Pons (tissue), 1 donor: ENCODE measurements at regions not wholly inside any gene's neighbourhood (a gene's known extent, or its start where the extent isn't known, plus 50 kb on each side); places are given as distances from the start of the nearest gene placed in this dataset.

Experiments
- DNase-seq: peaks from one replicate; pipeline ENCODE4 v3.0.0-alpha.2; 2016; ENCODE audit warnings: low spot score

- no peak for DNase-seq
Measured at GRCh38 chr7:42373285-42373684, 136.3 kb upstream of the GLI3 start.

- DNase-seq = no peak
Measured at GRCh38 chr7:42372479-42372878, 135.5 kb upstream of the GLI3 start.

DNA sequence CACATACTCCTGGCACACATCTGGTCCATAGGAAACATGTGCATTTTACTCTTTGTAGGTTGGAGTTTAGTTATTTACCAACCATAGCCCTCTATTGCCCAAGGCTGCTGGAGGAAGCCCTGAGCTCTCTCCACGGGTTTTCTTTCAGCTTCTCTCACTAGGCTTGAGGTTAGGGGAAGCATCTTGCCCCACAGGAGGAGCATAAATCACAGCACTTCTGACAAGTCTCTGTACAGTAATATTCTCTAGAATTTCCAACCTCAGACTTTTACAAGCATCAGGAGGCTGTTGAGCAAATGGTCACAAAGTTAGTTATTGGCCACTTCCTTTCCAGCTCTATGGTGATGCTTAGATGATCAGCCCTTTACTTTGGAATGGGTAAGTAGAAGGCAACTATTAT lies 122.9 kb upstream of the GLI3 start:
- DNase-seq = no peak

DNA sequence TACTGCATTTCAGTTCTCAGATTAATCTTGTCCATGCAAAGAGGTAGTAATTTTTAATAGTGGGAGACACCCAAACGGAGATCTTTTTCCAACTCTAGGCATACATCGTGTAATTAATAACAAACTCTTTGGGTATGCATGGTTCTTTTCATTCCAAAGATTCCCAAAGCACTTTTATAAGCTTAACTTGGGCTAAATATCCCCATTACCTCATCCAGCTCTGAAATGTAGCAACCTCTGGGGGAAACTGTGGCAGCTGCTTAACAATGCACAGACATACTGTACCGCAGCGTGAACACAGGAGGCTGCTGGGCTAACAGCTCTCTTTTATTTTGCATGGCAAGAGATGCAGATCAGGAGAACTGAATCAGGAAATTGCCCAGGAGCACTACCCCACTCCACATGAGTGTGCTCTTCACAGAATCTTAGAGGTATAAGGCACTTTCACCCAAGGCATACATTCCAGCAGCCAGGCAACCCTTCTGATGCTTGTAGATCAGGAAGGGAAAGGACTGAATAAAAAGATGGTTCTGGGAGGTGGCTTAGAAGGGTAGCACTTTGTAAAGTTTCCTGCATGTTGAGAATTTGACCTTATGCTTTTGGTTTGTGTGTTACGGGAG lies 114.4 kb upstream of the GLI3 start:
- DNase-seq = no peak

GRCh38 chr7:42350801-42351200 lies 113.8 kb upstream of the GLI3 start:
- DNase-seq = peak; percentile 8

- no peak for DNase-seq
Measured at GRCh38 chr7:42348631-42349030, 111.6 kb upstream of the GLI3 start.

DNA sequence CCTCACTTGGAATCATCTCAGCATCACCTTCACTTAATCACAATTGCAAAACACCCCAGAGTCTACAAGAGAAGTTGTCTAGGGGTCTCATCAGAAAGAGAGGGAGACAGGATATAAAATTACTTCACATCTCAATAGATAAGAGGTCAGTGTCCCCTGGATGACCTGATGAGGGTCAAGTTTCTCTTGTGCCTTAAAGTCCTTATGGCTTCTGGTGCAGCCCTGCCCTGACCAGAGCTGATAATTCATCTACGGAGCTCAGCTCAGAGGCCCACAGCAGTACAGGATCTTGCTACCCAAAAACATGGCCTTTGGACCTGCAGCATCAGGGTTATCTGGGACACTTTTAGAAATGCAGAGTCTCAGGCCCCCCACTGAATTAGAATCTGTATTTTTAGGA lies 111.1 kb upstream of the GLI3 start:
- DNase-seq = no peak

- DNase-seq = no peak
Measured at GRCh38 chr7:42347616-42348015, 110.6 kb upstream of the GLI3 start.

- no peak for DNase-seq
Measured at GRCh38 chr7:42345478-42346299, 108.7 kb upstream of the GLI3 start.

GRCh38 chr7:42344198-42344755 lies 107.3 kb upstream of the GLI3 start:
- no peak for DNase-seq

- DNase-seq = no peak
Measured at GRCh38 chr7:42342381-42342780, 105.4 kb upstream of the GLI3 start.

GRCh38 chr7:42340436-42340835 lies 103.4 kb upstream of the GLI3 start:
- DNase-seq = no peak

DNA sequence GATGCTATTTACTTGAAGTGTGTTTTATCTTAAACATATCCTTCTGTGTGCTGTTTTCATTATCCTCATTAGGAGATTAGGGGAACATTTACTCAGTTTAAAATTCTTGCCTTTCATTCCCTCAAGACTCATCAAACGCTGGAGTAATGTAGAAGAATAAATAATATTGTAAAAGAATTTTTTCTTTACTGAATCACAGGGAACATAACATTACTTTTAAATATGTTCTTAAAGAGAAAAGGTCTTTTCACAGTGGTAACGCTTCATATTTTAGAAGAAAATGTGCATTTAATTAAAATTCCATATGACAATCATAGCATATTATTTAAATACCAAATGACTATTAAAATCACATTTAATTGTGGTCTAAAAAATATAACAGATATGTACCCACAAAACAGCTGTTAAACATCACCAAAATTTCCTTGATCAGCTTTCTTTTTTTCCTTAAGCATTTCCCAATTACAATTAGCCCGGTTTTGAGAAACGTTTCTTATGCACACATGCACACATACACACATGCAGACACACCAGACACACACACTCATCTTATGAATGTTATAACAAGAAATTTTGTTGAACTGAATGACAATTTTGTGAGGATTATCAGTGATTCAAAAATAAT lies 102.0 kb upstream of the GLI3 start:
- no peak for DNase-seq

- DNase-seq = no peak
Measured at GRCh38 chr7:42338231-42338915, 101.4 kb upstream of the GLI3 start.

DNA sequence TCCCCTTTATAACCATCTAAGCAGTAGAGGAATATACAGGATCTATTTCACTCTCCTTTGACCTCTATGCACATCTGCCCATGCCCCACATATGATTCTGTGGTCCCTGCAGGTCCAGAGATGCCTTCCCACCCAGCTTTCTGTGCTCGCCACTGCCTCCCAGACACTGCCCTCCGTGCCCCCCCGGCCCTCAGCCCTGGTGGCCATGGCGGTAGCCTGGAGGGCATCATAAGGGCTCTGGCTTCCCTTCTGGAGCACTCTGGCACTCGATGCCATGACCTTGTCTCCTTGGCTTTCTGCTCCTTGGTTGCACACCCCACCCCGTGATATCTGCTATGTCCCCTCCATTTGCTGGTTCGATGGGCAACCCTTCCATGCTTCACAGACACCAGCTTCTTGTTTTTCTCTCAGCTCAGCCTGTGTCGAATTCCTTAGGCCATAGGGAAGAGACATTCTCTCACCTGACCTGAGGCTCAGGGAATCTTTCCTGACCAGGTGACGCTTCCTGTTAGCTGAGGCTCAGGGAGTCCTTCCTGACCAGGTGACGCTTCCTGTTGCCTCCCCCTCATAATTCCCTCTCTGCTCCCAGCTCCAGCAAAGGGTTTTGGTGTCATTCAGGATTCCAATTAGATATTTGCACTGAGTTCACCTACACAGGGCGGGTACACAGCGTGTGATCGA lies 100.4 kb upstream of the GLI3 start:
- DNase-seq = no peak

- DNase-seq = no peak
Measured at GRCh38 chr7:42332605-42333222, 95.7 kb upstream of the GLI3 start.

- no peak for DNase-seq
Measured at GRCh38 chr7:42319631-42320030, 82.6 kb upstream of the GLI3 start.

- no peak for DNase-seq
Measured at GRCh38 chr7:42315631-42316030, 78.6 kb upstream of the GLI3 start.

- peak; percentile 2 for DNase-seq
Measured at GRCh38 chr7:42315103-42315502, 78.1 kb upstream of the GLI3 start.

- DNase-seq = no peak
Measured at GRCh38 chr7:42314696-42315095, 77.7 kb upstream of the GLI3 start.

GRCh38 chr7:42311195-42311594 lies 74.2 kb upstream of the GLI3 start:
- DNase-seq = no peak
